ENCODE measurements at regions not wholly inside any gene's neighbourhood (a gene's known extent, or its start where the extent isn't known, plus 50 kb on each side); places are given as distances from the start of the nearest gene placed in this dataset.

- TF ChIP-seq POLR2A (IDR thresholded peaks at IDR 0.05) (no peak), CTCF (IDR thresholded peaks at IDR 0.05) (no peak), EP300 (IDR thresholded peaks at IDR 0.05) (no peak), POLR2AphosphoS5 (IDR thresholded peaks at IDR 0.05) (no peak)
Measured at GRCh38 chr7:10759120-10759519, 214.6 kb upstream of the PHF14 start.
